CD4-positive, alpha-beta memory T cell (primary cell): ENCODE measurements at regions not wholly inside any gene's neighbourhood (a gene's known extent, or its start where the extent isn't known, plus 50 kb on each side); places are given as distances from the start of the nearest gene placed in this dataset.
"Not testable (repeated sequence)": the region's sequence is repeated elsewhere in the genome, so short reads cannot be mapped to it uniquely, and the experiment has no call there.

ENCODE experiments used
- CTCF ChIA-PET: fragments of 350-600 bp; sonication (Branson Sonifier 250); formaldehyde crosslinking; loops from one replicate; lab custom pipeline; 2021; ENCODE audit warnings: inconsistent platforms; ENCODE audit not compliant: partially characterized antibody; lab: Charles Lee
- POLR2A ChIA-PET: fragments of 350-600 bp; sonication (Branson Sonifier 250); formaldehyde crosslinking; loops from one replicate; lab custom pipeline; 2021; ENCODE audit not compliant: partially characterized antibody; lab: Charles Lee
- DNase-seq, 5 donors: peaks; one replicate each; pipeline versions ENCODE4 v3.0.0 to v3.0.0-alpha.2; 2020 to 2022; ENCODE audit warnings: mixed read lengths in 1 of 5
- H3K27ac ChIP-seq: one replicate; pipeline ENCODE4 v1.7.0; 2013; ENCODE audit warnings: low read depth, low read length
- H3K27me3 ChIP-seq: 2 replicates; pipeline ENCODE4 v1.7.0; 2013; ENCODE audit warnings: mild to moderate bottlenecking, low read length, moderate library complexity; ENCODE audit not compliant: insufficient read depth
- H3K36me3 ChIP-seq: 2 replicates; pipeline ENCODE4 v1.7.0; 2013; ENCODE audit warnings: mild to moderate bottlenecking, low read length, moderate library complexity; ENCODE audit not compliant: insufficient read depth
- H3K4me1 ChIP-seq: 2 replicates; pipeline ENCODE4 v1.7.0; 2013; ENCODE audit warnings: mild to moderate bottlenecking, low read length, moderate library complexity; ENCODE audit not compliant: insufficient read depth
- H3K4me3 ChIP-seq, 2 donors: one replicate each; pipeline ENCODE4 v1.7.0; 2013; ENCODE audit warnings: low read length in 2 of 2, mild to moderate bottlenecking in 1 of 2
- H3K9me3 ChIP-seq, 2 donors: one replicate each; pipeline ENCODE4 v1.7.0; 2013; ENCODE audit warnings: low read length in 2 of 2, control low read depth in 1 of 2; ENCODE audit not compliant: control insufficient read depth in 1 of 2
- H3K27ac Mint-ChIP-seq, 7 donors: one replicate each; pipeline ENCODE4 v1.8.0; 2020 to 2021; ENCODE audit warnings: mixed read lengths in 7 of 7, mild to moderate bottlenecking in 6 of 7, inconsistent platforms in 3 of 7, moderate library complexity in 3 of 7
- H3K27me3 Mint-ChIP-seq, 2 donors: one replicate each; pipeline ENCODE4 v1.8.0; 2020 to 2021; ENCODE audit warnings: mixed read lengths in 2 of 2
- H3K36me3 Mint-ChIP-seq, 2 donors: one replicate each; pipeline ENCODE4 v1.8.0; 2020 to 2021; ENCODE audit warnings: mixed read lengths in 2 of 2, inconsistent platforms in 1 of 2, mild to moderate bottlenecking in 1 of 2
- H3K4me1 Mint-ChIP-seq, 4 donors: one replicate each; pipeline ENCODE4 v1.8.0; 2020 to 2021; ENCODE audit warnings: mixed read lengths in 4 of 4, mild to moderate bottlenecking in 1 of 4
- H3K4me3 Mint-ChIP-seq, 8 donors: one replicate each; pipeline ENCODE4 v1.8.0; 2020 to 2021; ENCODE audit warnings: mixed read lengths in 8 of 8, mild to moderate bottlenecking in 7 of 8, moderate library complexity in 6 of 8, inconsistent platforms in 3 of 8
- H3K9me3 Mint-ChIP-seq, 8 donors: one replicate each; pipeline ENCODE4 v1.8.0; 2020 to 2021; ENCODE audit warnings: mixed read lengths in 8 of 8, mild to moderate bottlenecking in 5 of 8, inconsistent platforms in 3 of 8, moderate library complexity in 1 of 8
- intact Hi-C: fragments of 100-400 bp; cut with micrococcal nuclease; formaldehyde crosslinking; loops from one replicate; pipeline ENCODE4 v1.15.1; 2023

DNA sequence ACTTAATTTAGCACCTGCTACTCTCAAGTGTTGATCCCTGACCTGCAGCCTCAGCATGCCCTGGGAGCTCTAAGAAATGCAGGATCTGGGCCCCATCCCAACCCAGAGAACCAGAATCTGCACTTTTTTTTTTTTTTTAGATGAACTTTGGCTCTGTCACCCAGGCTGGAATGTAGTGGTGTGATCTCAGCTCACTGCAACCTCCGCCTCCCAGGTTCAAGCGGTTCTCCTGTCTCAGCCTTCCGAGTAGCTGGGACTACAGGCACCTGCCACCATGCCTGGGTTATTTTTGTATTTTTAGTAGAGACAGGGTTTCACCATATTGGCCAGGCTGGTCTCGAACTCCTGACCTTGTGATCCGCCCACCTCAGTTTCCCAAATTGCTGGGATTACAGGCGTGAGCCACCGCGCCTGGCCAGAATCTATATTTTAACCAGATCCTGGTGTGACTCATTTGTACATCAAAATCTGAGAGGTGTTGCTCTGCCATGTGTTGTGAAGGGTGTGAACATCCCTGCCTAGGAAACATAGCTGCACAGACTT, 92.4 kb upstream of the SH3BP4 start:
- H3K9me3 Mint-ChIP-seq, H3K4me3 Mint-ChIP-seq, CTCF ChIA-PET, H3K36me3 ChIP-seq, POLR2A ChIA-PET, H3K9me3 ChIP-seq, H3K27ac Mint-ChIP-seq, H3K27me3 Mint-ChIP-seq, H3K27ac ChIP-seq, H3K27me3 ChIP-seq, intact Hi-C loops, H3K4me3 ChIP-seq, H3K36me3 Mint-ChIP-seq, H3K4me1 ChIP-seq, H3K4me1 Mint-ChIP-seq, DNase-seq: not testable (repeated sequence)

DNA sequence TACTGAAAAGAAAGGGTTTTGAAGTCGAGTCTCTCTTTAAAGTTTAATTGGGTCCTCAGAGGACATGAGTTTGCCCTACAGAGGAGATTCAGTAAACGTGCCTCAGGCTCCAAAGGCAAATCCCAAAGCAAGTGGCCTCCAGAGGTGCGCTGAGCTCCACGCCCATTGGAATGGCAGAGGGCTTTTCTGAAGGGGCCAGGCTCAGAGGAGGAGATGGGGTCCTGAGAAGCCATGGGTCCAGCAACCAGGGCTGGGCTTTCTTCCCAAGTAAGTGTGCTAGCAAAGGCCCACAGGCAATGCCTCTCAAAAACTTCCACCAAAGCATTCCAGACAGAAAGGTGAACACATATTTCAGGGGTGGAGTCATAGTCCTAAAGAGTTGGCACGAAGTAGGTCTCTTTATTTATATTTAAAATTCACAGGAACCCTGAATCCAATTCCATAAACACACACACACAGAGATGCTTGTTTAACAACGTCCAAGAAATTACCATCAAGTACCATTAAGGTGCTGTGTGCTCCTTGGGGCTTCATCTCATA, 93.0 kb upstream of the SH3BP4 start:
- H3K27me3 Mint-ChIP-seq, result peaks cover 0 to 4% of the 10 kb centered on the region in 2 donors
- Histone ChIP-seq H3K9me3 (no peaks in the 10 kb centered on the region), H3K27me3 (no peaks in the 10 kb centered on the region), H3K4me3 (no peak overlapping the region), H3K36me3 (no peaks in the 10 kb centered on the region), H3K27ac (no peak overlapping the region), H3K4me1 (no peaks in the 10 kb centered on the region)
- H3K4me3 Mint-ChIP-seq, result no peak overlapping the region
- no peaks in the 10 kb centered on the region for H3K4me1 Mint-ChIP-seq
- CTCF ChIA-PET, result no interaction called here
- DNase-seq, result no peak
- no peak overlapping the region for H3K27ac Mint-ChIP-seq
- H3K9me3 Mint-ChIP-seq, result peaks cover 0 to 4% (median under 1%) of the 10 kb centered on the region in 8 donors
- intact Hi-C loops, result no loop called here
- POLR2A ChIA-PET, result no interaction called here
- H3K36me3 Mint-ChIP-seq, result no peaks in the 10 kb centered on the region

DNA sequence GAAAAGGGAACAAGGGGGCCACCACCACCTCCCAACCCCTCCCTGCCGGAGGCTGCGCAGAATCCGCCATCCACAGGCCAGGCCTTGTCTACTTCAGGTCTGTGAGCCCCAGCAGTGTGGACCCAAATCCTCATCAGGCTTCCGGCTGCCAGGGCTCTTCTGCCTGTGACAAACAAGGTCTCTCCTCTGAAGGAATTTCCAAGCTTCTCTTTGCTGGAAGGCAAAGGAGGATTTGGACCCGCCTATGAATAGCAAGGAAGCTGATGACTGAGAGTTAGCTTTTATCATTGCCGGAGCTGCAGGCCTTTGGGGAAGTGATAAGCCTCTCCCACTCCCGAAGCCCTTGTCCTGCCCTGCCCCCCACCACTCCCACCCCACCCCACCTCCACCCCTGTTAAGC, 93.7 kb upstream of the SH3BP4 start:
- Mint-ChIP-seq H3K9me3 (peaks cover 0 to 4% (median under 1%) of the 10 kb centered on the region in 8 donors), H3K27ac (no peak overlapping the region), H3K27me3 (peaks cover 2 to 4% of the 10 kb centered on the region in 2 donors), H3K4me3 (no peak overlapping the region), H3K4me1 (no peaks in the 10 kb centered on the region), H3K36me3 (no peaks in the 10 kb centered on the region)
- Histone ChIP-seq H3K27me3 (no peaks in the 10 kb centered on the region), H3K4me1 (no peaks in the 10 kb centered on the region), H3K9me3 (no peaks in the 10 kb centered on the region), H3K36me3 (no peaks in the 10 kb centered on the region), H3K4me3 (no peak overlapping the region), H3K27ac (no peak overlapping the region)
- ChIA-PET POLR2A (no interaction called here), CTCF (no interaction called here)
- no peak for DNase-seq
- intact Hi-C loops, result no loop called here

DNA sequence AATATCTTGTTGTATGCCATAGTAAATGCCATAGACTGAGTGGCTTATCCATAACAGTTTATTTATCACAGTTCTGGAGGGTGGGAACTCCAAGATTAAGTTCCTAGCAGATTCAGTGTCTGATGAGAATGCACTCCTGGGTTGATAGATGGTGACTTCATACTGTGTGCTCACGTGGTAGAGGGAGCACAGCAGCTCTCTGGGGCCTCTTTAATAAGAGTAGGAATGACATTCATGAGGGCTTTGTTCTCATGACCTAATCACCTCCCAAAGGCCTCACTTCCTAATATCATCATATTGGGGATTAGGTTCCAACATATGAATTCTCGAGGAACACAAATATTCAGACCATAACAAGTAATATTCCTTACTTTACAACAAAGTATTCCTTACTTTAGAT, 98.1 kb upstream of the SH3BP4 start:
- Histone ChIP-seq H3K9me3 (no peaks in the 10 kb centered on the region), H3K27ac (no peak overlapping the region), H3K4me3 (no peak overlapping the region), H3K27me3 (no peaks in the 10 kb centered on the region), H3K4me1 (no peaks in the 10 kb centered on the region), H3K36me3 (no peaks in the 10 kb centered on the region)
- Mint-ChIP-seq H3K27ac (no peak overlapping the region), H3K9me3 (peaks cover 0 to 4% (median under 1%) of the 10 kb centered on the region in 8 donors), H3K4me1 (no peaks in the 10 kb centered on the region), H3K4me3 (no peak overlapping the region), H3K27me3 (peaks cover 3 to 6% of the 10 kb centered on the region in 2 donors), H3K36me3 (no peaks in the 10 kb centered on the region)
- DNase-seq, result no peak
- intact Hi-C loops, result no loop called here
- ChIA-PET CTCF (no interaction called here), POLR2A (no interaction called here)

DNA sequence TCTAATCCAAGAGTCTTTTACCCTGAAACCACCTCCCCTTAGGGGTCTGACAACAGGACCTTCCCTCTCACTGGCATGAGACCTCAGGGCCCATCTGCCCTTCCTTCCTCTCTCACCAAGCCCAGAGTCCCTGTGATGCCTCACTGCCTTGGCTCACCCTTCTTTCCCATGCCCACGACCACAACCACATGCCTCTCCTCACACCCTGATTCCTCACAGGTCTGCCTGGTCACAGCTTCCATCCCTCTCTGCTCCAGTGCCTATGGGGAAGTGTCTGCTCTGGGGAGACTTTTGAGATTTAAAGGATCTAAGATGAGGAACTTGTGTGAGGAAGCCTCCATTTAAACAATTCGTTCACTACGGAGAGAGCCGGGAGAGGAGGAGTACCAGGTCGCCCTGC, 98.9 kb upstream of the SH3BP4 start:
- Mint-ChIP-seq H3K9me3 (peaks cover 0 to 4% (median under 1%) of the 10 kb centered on the region in 8 donors), H3K4me1 (no peaks in the 10 kb centered on the region), H3K27ac (no peak overlapping the region), H3K36me3 (no peaks in the 10 kb centered on the region), H3K4me3 (no peak overlapping the region), H3K27me3 (peaks cover 3 to 6% of the 10 kb centered on the region in 2 donors)
- intact Hi-C loops, result no loop called here
- Histone ChIP-seq H3K36me3 (no peaks in the 10 kb centered on the region), H3K27ac (no peak overlapping the region), H3K4me3 (no peak overlapping the region), H3K4me1 (no peaks in the 10 kb centered on the region), H3K9me3 (no peaks in the 10 kb centered on the region), H3K27me3 (no peaks in the 10 kb centered on the region)
- POLR2A ChIA-PET, result no interaction called here
- CTCF ChIA-PET, result no interaction called here
- no peak for DNase-seq

DNA sequence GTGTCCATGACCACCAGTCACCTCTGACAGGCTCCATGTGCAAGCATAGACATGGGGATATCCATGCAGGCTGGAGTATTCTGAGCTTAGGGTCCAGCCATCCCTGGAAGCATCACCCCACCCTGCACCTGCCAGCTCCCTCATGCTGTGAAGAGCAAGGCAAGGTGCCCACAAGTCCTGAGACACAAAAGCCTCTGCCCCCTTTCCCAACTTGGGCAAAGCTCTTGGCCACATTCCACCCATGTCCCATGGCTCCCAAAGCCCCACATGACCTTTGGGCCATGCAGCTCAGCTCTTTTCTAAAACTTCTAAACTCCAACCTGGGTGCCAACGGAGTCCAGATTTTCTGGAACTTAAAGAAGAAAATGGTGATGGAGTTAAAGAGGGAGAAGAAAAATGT, 99.8 kb upstream of the SH3BP4 start:
- Histone ChIP-seq H3K27me3 (no peaks in the 10 kb centered on the region), H3K27ac (no peak overlapping the region), H3K9me3 (no peaks in the 10 kb centered on the region), H3K4me3 (no peak overlapping the region), H3K36me3 (no peaks in the 10 kb centered on the region), H3K4me1 (no peaks in the 10 kb centered on the region)
- Mint-ChIP-seq H3K4me1 (no peaks in the 10 kb centered on the region), H3K9me3 (peaks cover 0 to 4% (median under 1%) of the 10 kb centered on the region in 8 donors), H3K4me3 (no peak overlapping the region), H3K27ac (no peak overlapping the region), H3K36me3 (no peaks in the 10 kb centered on the region), H3K27me3 (peaks cover 5 to 6% of the 10 kb centered on the region in 2 donors)
- intact Hi-C loops, result no loop called here
- POLR2A ChIA-PET, result no interaction called here
- CTCF ChIA-PET, result no interaction called here
- DNase-seq, result no peak

DNA sequence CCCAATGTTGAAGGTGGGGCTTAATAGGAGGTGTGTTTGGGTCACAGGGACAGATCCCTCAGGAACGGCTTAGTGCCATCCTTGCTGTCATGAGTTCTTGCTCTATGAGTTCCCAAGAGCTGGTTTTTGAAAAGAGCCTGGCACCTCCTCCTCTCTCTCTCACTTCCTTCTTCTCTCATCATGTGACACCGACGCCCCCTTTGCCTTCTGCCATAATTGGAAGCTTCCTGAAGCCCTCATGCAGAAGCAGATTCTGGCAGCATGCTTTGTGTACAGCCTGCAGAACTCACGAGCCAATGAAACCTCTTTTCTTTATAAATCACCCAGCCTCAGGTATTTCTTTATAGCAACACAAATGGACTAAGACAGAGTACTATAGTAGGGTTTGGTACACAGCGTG, 100.4 kb upstream of the SH3BP4 start:
- H3K4me1 Mint-ChIP-seq, result no peaks in the 10 kb centered on the region

More for the DNA sequence above, 100.4 kb upstream of the SH3BP4 start:
- H3K9me3 Mint-ChIP-seq, result peaks cover 0 to 4% (median under 1%) of the 10 kb centered on the region in 8 donors
- H3K4me1 ChIP-seq, result no peaks in the 10 kb centered on the region
- POLR2A ChIA-PET, result no interaction called here
- no peak overlapping the region for H3K27ac Mint-ChIP-seq
- no peaks in the 10 kb centered on the region for H3K27me3 ChIP-seq
- H3K9me3 ChIP-seq, result no peaks in the 10 kb centered on the region
- H3K4me3 Mint-ChIP-seq, result no peak overlapping the region
- no peaks in the 10 kb centered on the region for H3K36me3 Mint-ChIP-seq
- CTCF ChIA-PET, result no interaction called here
- no peak overlapping the region for H3K27ac ChIP-seq
- H3K4me3 ChIP-seq, result no peak overlapping the region
- H3K27me3 Mint-ChIP-seq, result peaks cover 5 to 9% of the 10 kb centered on the region in 2 donors
- DNase-seq, result no peak
- intact Hi-C loops, result no loop called here
- H3K36me3 ChIP-seq, result no peaks in the 10 kb centered on the region
